ENCODE measurements at regions not wholly inside any gene's neighbourhood (a gene's known extent, or its start where the extent isn't known, plus 50 kb on each side); places are given as distances from the start of the nearest gene placed in this dataset.
"Not testable (repeated sequence)": the region's sequence is repeated elsewhere in the genome, so short reads cannot be mapped to it uniquely, and the experiment has no call there.

DNA sequence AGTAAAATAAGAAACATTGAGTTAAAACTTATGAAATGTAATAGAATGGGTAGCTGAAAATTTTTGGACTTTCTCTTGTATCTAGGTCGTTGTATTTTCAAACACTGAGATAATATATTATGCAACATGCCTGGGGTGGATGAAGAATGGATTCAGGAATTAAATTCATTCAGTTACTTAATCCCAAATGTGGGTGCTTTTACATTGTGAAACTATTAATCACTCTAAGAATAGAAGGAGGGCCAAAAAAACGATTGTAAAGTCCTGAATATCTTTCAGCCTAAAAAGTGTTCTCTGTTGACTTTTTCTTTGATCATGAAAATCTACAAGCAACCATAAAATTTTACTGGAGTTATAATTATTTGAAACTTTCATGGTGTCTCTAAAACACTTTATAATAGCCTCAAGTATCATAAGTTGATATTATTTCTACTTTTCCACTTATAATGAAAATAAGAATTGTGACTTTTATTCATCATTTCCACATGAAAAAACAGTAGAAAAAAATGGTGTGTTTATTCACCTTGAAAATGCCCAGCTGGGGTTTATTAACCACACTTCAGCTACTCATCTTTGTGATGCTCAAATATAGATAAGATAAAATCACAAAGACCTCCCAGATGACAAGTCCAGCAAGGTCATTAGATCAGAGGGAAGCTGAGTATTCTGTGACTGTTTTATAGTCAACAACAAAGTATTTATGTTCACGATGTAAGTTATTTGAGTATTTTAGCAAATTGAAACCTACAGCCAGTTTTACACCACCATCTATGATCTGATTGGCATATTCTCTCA, 619.9 kb upstream of the SOX9 start:
- DNase-seq (ENCODE audit: extremely low read depth in 1 of 11, low read depth in 9 of 11, low spot score in 4 of 11): no peak

DNA sequence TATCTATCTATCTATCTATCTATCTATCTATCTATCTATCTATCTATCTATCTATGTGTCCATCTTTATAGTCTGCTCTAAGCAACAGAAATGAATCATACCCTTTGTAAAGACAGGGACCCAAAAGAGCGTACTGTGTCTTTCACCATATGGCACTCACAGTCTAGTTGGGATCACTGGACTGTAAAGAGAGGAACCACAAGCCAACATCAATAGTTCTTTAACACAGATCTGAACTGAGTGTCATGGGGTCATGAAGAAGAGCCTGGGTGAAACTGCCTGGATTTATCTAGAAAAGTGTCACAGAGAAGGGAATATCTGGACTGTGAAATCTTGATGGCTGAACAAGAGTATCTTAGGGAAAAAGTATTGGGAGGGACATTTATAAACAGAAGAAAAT, 619.1 kb upstream of the SOX9 start:
- no peak for DNase-seq (ENCODE audit: extremely low read depth in 1 of 11, low read depth in 9 of 11, low spot score in 4 of 11)

DNA sequence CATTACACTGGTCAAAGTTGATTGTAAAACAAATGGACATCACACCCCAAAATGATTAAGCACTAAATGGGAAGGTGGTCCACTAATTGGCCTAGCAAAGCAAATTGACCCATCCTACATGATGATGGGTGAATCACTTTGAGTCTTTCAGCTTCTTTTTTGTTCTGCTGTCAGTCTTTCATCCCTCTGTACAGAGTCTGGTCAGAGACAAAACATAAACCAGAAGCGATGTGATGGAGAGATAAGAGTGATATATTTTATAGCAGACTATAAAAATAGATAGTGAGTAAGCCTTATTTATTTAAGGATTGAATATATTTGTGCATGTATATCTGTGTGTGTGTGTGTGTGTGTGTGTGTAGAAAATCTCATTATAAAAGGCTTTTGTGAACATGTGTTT, 618.4 kb upstream of the SOX9 start:
- no peak for DNase-seq (ENCODE audit: extremely low read depth in 1 of 11, low read depth in 9 of 11, low spot score in 4 of 11)

DNA sequence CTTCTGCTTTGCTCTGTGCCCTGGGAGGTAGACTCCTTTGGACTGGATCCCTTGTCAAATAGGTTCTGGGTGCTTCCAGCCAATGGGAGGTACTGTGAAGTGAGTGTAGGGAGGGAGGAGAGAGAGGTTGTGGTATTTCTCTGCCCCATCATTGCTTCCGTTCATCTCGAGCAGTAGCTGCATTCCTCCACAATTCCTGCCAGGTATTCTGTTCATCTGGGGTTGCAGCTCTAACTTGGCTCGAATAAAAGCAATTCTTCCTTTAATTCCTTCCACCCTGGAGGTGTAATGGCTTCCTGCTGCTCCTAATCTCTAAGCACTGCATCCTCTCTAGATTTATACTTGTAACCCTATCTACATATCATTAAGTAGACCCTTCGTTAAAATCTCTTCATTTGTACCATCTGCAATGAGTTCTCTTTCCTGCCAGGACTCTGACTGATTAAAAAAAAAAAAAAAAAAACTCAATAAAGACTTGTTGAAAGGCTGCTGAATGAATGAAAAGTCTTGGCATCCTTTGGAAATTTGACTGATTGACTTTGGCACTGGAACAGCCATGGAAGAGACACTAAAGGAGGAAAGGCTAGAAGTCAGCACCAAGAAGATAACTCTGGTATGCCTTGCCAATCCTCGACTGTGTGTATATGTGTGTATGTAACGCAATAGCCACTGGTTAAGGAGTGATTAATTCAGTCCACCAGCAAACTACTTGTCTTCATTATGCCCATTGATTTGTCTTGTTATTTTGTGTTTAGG, 616.9 kb upstream of the SOX9 start:
- no peak for DNase-seq (ENCODE audit: extremely low read depth in 1 of 11, low read depth in 9 of 11, low spot score in 4 of 11)

DNA sequence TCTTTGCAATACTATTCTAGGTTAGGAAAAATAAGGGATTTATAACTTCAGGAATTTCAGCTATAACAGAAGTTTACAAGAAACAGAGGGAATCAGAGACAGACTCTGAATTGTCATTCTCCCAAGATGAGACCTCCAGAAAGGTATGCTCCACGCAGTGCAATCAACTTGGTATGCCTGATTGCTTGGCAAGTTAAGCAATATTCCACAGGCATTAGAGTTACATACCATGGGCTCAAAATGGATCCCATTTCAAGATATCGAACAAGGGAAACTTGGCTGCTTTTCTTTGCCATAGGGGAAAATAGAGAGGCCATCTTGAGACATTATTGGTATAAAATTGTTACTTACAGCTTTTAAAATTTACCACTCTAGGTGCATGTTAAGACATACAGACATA, 615.6 kb upstream of the SOX9 start:
- DNase-seq (ENCODE audit: extremely low read depth in 1 of 11, low read depth in 9 of 11, low spot score in 4 of 11): no peak

DNA sequence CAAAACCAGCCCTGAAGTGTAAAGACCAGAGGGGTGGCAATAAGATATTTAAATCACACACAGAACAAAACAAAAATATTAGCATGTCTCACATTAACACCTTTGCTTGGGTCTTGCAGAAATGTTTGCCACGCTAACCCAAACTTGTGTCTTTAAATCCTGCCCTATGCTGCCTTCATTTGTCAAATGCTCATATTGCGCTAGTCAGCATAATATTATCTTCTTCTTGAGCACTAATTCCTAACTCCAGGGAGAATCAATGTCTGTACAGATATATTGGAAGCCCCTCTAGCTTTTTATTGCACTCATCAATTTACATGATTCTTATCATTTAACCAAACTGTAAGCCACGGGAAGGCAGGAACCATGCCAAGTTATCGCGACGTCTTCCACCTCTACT, 614.8 kb upstream of the SOX9 start:
- DNase-seq (ENCODE audit: extremely low read depth in 1 of 11, low read depth in 9 of 11, low spot score in 4 of 11): no peak

DNA sequence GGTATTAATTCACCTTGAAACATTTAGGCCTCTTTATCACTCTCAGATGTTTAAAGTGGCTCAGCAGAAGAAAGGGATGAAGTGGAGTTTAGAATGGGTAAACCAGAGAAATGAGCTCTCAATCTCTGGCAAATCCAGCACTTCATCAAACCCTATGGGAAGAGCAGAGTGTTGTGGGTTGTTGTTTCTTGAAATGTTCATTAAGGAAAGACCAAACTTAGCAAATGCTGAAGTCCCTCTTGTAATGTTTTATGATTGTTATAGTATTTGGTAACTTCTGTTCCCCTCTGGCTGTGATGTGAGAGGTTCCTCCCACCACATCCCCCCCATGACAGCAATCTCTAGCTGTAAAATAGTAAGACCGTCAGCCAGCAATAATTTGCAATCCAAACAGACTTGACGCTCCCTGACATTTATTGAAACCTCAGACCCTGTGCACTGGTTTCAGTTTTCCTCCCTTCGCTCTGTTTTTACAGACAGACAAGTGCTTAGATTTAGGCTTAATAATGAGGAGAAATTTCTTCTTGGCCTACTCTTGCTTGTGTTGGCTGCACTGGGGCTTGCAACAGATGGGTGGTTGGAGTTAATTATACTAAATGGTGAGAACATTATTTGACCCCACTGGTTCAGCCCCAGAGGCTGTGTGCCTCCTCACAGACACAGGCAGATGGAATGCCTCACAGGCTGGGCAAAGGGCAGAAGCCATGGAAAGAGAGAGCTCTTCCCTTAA, 609.4 kb upstream of the SOX9 start:
- DNase-seq (ENCODE audit: extremely low read depth in 1 of 11, low read depth in 9 of 11, low spot score in 4 of 11): peak in 10 of 11 donors; percentile 25 to 62 (median 40)

DNA sequence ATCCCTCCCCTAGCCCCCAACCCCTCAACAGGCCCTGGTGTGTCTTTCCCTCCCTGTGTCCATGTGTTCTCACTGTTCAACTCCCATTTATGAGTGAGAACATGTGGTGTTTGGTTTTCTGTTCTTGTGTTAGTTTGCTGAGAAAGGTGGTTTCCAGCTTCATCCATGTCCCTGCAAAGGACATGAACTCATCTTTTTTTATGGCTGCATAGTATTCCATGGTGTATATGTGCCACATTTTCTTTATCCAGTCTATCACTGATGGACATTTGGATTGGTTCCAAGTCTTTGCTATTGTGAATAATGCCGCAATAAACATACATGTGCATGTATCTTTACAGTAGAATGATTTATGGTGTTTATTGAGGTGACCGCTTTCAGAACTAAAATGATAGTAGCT, 607.1 kb upstream of the SOX9 start:
- not testable (repeated sequence) for DNase-seq (ENCODE audit: extremely low read depth in 1 of 11, low read depth in 9 of 11, low spot score in 4 of 11)

DNA sequence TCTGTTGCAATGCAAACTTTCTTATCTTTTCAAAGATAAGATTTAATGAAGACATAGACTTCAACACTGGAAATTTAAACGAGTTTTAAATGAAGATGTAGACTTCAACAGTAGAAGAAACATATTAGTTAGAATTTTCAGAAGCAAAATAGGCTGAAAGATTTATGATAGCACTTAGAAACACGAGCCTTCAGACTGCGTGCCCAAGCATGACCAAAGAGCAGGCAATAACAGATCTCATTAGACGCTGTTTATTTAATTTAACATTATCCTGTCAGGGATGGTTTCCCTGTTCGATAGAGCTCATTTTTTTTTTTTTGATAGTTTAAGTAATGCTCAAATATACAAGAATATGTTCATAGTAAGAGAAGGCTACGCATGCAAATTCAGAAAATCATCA, 604.7 kb upstream of the SOX9 start:
- DNase-seq (ENCODE audit: extremely low read depth in 1 of 11, low read depth in 9 of 11, low spot score in 4 of 11): peak in 3 of 11 donors; percentile 12 to 26 (median 15)

DNA sequence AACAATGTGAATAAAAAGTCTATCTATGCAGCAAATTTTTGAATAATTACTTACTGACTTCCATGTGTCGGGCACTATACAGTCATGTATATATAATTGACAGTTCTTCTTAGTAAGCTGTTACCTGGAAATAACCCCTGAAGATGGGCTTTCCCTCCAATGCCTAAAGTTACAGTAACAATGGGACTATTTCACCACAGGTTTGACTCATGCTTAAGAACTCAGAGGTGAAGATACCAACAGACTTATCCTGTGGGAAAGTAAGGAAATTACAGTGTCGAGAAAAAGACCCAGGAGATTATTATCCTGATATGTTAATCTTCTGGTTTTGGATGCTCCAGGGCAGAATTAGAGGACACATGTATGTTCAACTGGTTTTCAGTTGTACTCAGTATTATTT, 601.5 kb upstream of the SOX9 start:
- DNase-seq (ENCODE audit: extremely low read depth in 1 of 11, low read depth in 9 of 11, low spot score in 4 of 11): no peak

DNA sequence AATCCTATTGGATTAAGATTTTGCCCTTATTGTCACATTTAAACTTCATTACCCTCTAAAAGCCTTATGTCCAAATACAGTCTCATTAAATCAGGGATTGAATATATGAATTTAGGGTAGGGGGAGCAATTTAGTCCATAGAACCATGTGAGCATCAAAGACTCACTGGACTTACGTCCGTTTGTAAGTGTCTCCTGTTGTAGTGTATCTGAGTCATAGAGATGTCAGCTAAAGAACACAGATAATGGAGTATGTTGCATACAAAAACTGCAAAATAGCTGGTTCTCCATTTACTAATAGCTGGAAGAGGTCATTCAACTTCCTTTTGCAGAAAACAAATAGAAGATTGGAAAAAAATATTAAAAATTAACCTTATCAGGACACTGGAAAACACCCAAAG, 599.1 kb upstream of the SOX9 start:
- no peak for DNase-seq (ENCODE audit: extremely low read depth in 1 of 11, low read depth in 9 of 11, low spot score in 4 of 11)

DNA sequence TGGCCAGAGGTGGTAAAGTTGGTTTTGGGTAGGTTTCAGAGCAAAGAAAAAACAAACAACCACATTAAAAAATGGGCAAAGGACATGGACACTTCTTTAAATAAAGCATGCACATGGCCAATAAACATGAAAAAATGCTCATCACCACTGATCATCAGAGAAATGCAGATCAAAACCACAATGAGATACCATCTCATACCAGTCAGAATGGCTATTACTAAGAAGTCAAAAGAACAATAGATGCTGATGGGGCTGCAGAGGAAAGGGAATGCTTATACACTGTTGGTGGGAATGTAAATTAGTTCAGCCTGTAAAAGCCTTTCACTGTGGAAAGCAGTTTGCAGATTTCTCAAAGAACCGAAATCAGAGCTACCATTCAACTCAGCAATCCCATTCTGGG, 598.4 kb upstream of the SOX9 start:
- no peak for DNase-seq (ENCODE audit: extremely low read depth in 1 of 11, low read depth in 9 of 11, low spot score in 4 of 11)

DNA sequence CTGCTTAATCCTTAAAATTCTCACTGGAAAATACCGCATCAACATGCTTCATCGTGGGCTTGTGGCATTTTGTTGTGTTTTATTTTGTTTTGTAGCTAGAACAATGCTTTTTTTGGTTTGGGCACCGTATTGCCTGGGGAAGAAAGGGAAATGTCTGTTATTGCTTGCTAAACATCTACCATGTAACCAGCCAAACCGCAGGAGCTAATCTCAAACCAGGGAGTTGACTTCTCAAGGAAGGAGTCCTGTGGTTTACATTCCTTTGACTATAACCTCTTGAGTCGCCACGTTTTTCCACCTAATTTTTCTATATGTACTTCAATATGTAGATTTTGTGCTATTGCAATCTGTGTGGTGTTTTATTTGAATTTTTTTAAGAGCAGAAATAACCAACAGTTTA, 593.5 kb upstream of the SOX9 start:
- no peak for DNase-seq (ENCODE audit: extremely low read depth in 1 of 11, low read depth in 9 of 11, low spot score in 4 of 11)

DNA sequence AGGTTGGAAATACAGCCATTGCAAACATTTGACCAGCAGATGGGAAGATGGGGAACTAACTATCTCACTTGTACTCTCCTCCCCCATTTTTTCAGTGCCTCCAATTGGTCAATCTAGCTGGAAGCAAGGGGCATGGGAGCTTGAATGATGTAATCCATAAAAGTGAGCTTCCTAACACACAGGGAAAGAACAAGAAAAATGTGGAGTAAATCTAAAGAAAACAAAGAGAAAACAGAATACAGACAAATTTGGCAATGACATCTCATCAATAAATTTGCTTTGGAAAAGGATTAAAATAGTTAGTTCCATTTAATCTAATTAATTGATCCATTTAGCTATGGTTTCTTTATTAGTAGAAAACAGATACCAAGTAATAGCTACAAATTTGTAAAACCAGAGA, 592.6 kb upstream of the SOX9 start:
- no peak for DNase-seq (ENCODE audit: extremely low read depth in 1 of 11, low read depth in 9 of 11, low spot score in 4 of 11)

DNA sequence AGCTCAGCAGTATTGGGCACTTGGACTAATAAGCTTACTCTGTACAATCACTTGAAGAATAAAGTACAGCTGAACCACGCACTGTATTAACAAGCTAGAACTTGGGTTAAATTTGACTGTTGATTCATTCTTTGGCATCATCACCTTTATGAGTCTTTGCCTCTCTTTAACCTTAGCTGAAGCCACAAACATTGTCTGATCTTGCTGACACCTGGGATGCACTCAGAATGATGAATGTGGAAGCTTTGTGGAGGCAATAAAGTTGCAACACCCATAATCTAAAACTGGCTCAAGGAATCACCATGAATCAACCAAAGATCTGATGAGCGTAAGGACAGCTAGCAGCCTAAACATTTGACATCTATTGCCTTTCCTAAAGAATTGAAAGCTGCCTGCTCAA, 590.6 kb upstream of the SOX9 start:
- DNase-seq (ENCODE audit: extremely low read depth in 1 of 11, low read depth in 9 of 11, low spot score in 4 of 11): no peak

DNA sequence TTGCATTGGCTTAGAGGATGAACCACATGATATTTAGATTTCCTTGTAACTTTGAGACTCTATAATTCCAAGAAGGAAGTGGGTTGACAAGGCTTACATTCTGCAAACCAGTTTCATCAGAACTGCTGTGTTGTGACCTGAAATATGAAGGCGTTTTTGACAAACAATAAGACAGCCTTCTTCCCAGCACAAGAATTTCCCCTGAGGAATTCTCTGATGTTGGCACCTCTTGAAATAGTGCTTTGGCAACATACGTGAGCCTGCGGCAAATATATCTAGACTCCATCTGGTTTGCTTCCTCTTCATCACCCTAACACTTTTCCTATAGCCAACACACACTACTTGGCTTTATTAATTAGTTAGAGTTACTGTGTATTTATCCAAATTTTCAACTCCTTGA, 585.5 kb upstream of the SOX9 start:
- DNase-seq (ENCODE audit: extremely low read depth in 1 of 11, low read depth in 9 of 11, low spot score in 4 of 11): no peak

DNA sequence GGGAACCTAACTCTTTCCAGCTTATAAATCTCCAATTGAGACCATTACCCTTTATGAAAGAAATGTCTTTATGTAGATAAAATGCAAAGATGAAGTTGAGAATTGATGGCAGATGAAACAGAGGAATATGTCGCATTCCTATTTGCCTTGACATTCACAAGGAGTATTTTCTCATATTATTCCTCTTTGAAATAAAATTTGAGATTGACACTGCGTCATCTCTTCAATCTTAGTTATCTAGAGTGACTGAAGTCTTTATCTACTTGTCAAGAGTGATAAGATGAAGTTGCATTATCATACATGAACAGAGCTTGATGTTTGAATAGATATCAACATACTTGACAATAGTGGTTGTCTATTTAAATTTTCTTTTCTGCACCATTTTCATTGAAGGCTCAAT, 574.4 kb upstream of the SOX9 start:
- no peak for DNase-seq (ENCODE audit: extremely low read depth in 1 of 11, low read depth in 9 of 11, low spot score in 4 of 11)

DNA sequence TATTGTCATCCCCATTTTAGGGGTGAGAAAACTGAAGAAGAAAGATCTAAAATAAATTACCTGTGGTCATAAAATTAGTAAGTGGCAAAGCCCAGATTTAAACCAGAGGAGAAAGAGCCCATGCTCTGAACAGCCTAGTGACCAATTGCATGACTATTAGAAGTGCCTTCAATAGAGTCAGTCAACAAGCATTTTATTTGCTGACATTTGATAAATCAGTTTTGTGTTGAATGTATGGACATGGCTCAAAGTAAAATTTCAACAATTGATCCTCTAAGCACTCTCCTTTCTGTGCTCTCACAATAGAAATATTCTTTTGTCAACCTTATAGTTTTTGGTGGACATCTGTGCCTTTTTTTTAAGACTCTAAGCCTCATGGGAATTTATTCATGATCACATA, 572.9 kb upstream of the SOX9 start:
- no peak for DNase-seq (ENCODE audit: extremely low read depth in 1 of 11, low read depth in 9 of 11, low spot score in 4 of 11)

DNA sequence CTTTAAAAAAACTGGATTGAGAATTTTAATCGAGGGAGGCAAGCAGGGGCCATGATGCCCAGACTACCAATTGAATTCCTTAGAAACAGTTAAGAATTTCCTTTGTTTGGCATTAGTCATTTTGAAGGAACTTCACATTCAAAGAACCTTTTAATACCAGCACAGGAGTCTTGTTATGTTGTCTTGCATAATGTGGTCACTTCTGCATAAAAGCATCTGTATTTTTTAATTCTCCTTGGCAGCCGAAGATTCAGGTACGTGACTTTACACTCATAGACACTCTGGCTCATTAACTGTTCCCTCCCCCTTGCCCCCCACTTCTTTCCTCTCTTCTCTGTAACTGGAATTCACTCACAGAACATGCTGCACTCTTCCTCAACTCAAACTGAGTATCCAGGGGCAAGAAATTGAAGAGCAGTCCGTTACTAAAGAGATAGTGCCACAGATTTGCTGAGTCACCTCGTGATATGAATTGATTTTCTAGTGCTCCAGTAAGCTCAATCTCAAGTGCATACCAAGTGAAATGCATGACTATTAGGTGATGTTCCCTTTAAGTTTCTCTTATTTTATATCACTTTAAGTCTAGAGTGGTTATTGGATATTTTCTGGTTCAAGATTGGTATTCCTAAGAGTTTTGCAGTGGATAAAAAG, 572.2 kb upstream of the SOX9 start:
- no peak for DNase-seq (ENCODE audit: extremely low read depth in 1 of 11, low read depth in 9 of 11, low spot score in 4 of 11)

DNA sequence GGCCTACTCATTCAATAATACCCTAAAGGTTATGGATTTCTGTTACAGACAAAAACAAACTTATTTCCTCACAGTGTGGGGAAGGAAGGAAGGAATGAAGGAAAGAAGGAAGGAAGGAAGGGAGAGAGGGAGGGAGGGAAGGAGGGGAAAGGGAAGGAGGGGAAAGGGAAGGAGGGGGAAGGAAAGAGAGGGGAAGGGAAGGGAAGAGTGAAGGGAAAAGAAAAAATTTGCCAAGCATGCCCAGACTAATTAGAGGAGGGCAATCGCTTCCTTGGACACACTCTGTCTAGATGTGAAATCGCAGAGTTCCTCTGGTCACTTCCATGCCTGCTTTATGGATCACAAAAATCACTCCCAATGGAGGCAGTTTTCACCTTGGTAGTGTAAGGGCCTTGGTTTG, 570.1 kb upstream of the SOX9 start:
- DNase-seq (ENCODE audit: extremely low read depth in 1 of 11, low read depth in 9 of 11, low spot score in 4 of 11): no peak

All from renal cortex interstitium (tissue), 11 donors.